Neural progenitor cell (in vitro differentiated cells): ENCODE measurements at regions not wholly inside any gene's neighbourhood (a gene's known extent, or its start where the extent isn't known, plus 50 kb on each side); places are given as distances from the start of the nearest gene placed in this dataset.

ENCODE experiments used
- CTCF ChIP-seq: fragments of 200-600 bp; sonication (generic); IDR thresholded peaks from 2 replicates; pipeline ENCODE4 v1.5.1; 2017; ENCODE audit warnings: antibody characterized with exemption, mild to moderate bottlenecking
- EZH2 ChIP-seq: fragments of 200-600 bp; sonication (generic); IDR thresholded peaks from 2 replicates; pipeline ENCODE4 v1.6.1; 2017; ENCODE audit warnings: antibody characterized with exemption, mild to moderate bottlenecking, moderate library complexity
- EZH2phosphoT487 ChIP-seq: fragments of 200-600 bp; sonication (generic); IDR thresholded peaks from 2 replicates; pipeline ENCODE4 v1.6.1; 2017; ENCODE audit warnings: antibody characterized with exemption

- TF ChIP-seq CTCF, result no peak
- TF ChIP-seq EZH2, result no peak
- TF ChIP-seq EZH2phosphoT487, result no peak
Measured at GRCh38 chr2:139917690-139918384, 1137.6 kb upstream of the NXPH2 start.
